HPDE6-E6E7 (cell line): ENCODE measurements at regions not wholly inside any gene's neighbourhood (a gene's known extent, or its start where the extent isn't known, plus 50 kb on each side); places are given as distances from the start of the nearest gene placed in this dataset.
"Not testable (repeated sequence)": the region's sequence is repeated elsewhere in the genome, so short reads cannot be mapped to it uniquely, and the experiment has no call there.

Source experiments
- DNase-seq: peaks from one replicate; pipeline ENCODE4 v3.0.0; 2011; ENCODE audit warnings: missing footprints; ENCODE audit errors: extremely low spot score

GRCh38 chr17:31798205-31798724, 60.8 kb downstream of the COPRS start:
- DNase-seq, result no peak

- DNase-seq, result not testable (repeated sequence)
Measured at GRCh38 chr17:31795941-31796340, 63.1 kb downstream of the COPRS start.

GRCh38 chr17:31794111-31794510, 64.9 kb downstream of the COPRS start:
- DNase-seq, result no peak

- DNase-seq, result not testable (repeated sequence)
Measured at GRCh38 chr17:31793634-31794033, 65.4 kb downstream of the COPRS start.

- DNase-seq, result no peak
Measured at GRCh38 chr17:31792007-31792585, 66.9 kb downstream of the COPRS start.

- no peak for DNase-seq
Measured at GRCh38 chr17:31789707-31790505, 69.1 kb downstream of the COPRS start.

GRCh38 chr17:31788956-31789355, 70.1 kb downstream of the COPRS start:
- DNase-seq, result no peak

GRCh38 chr17:31788571-31788946, 70.5 kb downstream of the COPRS start:
- peak; percentile 55 for DNase-seq

- peak; percentile 97 for DNase-seq
Measured at GRCh38 chr17:31787857-31788570, 71.0 kb downstream of the COPRS start.

GRCh38 chr17:31786796-31787481, 72.1 kb downstream of the COPRS start:
- DNase-seq, result no peak

- no peak for DNase-seq
Measured at GRCh38 chr17:31780483-31780882, 78.6 kb downstream of the COPRS start.

- DNase-seq, result no peak
Measured at GRCh38 chr17:31778523-31778922, 80.5 kb downstream of the COPRS start.

- not testable (repeated sequence) for DNase-seq
Measured at GRCh38 chr17:31771328-31771727, 87.7 kb downstream of the COPRS start.

- not testable (repeated sequence) for DNase-seq
Measured at GRCh38 chr17:31770501-31770900, 88.5 kb downstream of the COPRS start.

GRCh38 chr17:31761836-31762510, 97.1 kb downstream of the COPRS start:
- not testable (repeated sequence) for DNase-seq

GRCh38 chr17:31758646-31759045, 100.4 kb downstream of the COPRS start:
- DNase-seq, result no peak

GRCh38 chr17:31757097-31757496, 101.9 kb downstream of the COPRS start:
- DNase-seq, result no peak

- peak; percentile 39 for DNase-seq
Measured at GRCh38 chr17:31754239-31754945, 104.7 kb downstream of the COPRS start.

GRCh38 chr17:31753011-31753410, 106.0 kb downstream of the COPRS start:
- no peak for DNase-seq

GRCh38 chr17:31752584-31752983, 106.5 kb downstream of the COPRS start:
- DNase-seq, result no peak

GRCh38 chr17:31750578-31750977, 108.5 kb downstream of the COPRS start:
- DNase-seq, result no peak
